T-helper 17 cell (primary cell): ENCODE measurements at regions not wholly inside any gene's neighbourhood (a gene's known extent, or its start where the extent isn't known, plus 50 kb on each side); places are given as distances from the start of the nearest gene placed in this dataset.

ENCODE experiments used
- ATAC-seq: fragments of 150-1000 bp; cut with Tn5 transposase; 2 replicates; pipeline ENCODE4 v1.10.0; 2021; ENCODE audit warnings: mild to moderate bottlenecking, moderate library complexity
- DNase-seq, 3 donors: peaks; one replicate each; pipeline versions ENCODE4 v3.0.0 to v3.0.0-alpha.2; 2020 to 2021
- H3K9me3 ChIP-seq: one replicate; pipeline ENCODE4 v1.7.0; 2013; ENCODE audit warnings: low read length, mild to moderate bottlenecking; ENCODE audit not compliant: control insufficient read depth, poor library complexity, severe bottlenecking
- H3K27ac Mint-ChIP-seq: one replicate; pipeline ENCODE4 v1.8.0; 2022; ENCODE audit warnings: mild to moderate bottlenecking, moderate library complexity, mixed read lengths
- H3K27me3 Mint-ChIP-seq: one replicate; pipeline ENCODE4 v1.8.0; 2022; ENCODE audit warnings: mixed read lengths
- H3K36me3 Mint-ChIP-seq: one replicate; pipeline ENCODE4 v1.8.0; 2022; ENCODE audit warnings: low read depth, mixed read lengths
- H3K4me1 Mint-ChIP-seq: one replicate; pipeline ENCODE4 v1.8.0; 2022; ENCODE audit warnings: mild to moderate bottlenecking, mixed read lengths
- H3K4me3 Mint-ChIP-seq: one replicate; pipeline ENCODE4 v1.8.0; 2022; ENCODE audit warnings: mild to moderate bottlenecking, moderate library complexity, mixed read lengths

GRCh38 chr18:64645753-64646152, 496.9 kb upstream of the LINC00305 start:
- no peaks in the 10 kb centered on the region for H3K9me3 ChIP-seq
- no peaks in the 10 kb centered on the region for H3K27me3 Mint-ChIP-seq
- no peak overlapping the region for H3K27ac Mint-ChIP-seq
- no peak for DNase-seq
- H3K4me1 Mint-ChIP-seq = no peaks in the 10 kb centered on the region
- no peak for ATAC-seq
- H3K36me3 Mint-ChIP-seq = no peaks in the 10 kb centered on the region
- H3K4me3 Mint-ChIP-seq = no peak overlapping the region

DNA sequence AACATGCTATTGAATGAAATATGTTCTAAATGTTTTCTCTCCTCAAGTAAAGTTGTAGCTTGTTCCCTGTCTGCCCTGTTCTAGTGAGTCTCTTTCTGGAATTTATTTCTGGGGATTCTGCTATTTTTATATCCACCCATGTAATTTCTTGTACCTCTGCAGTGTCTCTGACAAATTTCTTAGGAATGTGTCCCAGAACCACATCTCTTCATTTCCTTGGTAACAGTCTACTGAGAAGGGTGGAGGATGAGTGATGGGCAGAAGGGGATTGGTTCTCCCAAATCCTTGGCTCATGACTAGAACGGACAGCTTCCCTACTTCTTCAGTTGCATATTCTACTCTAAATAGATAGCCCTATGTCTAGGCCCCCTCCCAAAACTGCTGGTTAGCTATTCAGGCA, 490.6 kb upstream of the LINC00305 start:
- no peaks in the 10 kb centered on the region for H3K27me3 Mint-ChIP-seq
- ATAC-seq (no peak), DNase-seq (no peak)
- no peak overlapping the region for H3K27ac Mint-ChIP-seq
- H3K4me1 Mint-ChIP-seq = no peaks in the 10 kb centered on the region
- no peaks in the 10 kb centered on the region for H3K36me3 Mint-ChIP-seq
- H3K9me3 ChIP-seq = no peaks in the 10 kb centered on the region
- no peak overlapping the region for H3K4me3 Mint-ChIP-seq

DNA sequence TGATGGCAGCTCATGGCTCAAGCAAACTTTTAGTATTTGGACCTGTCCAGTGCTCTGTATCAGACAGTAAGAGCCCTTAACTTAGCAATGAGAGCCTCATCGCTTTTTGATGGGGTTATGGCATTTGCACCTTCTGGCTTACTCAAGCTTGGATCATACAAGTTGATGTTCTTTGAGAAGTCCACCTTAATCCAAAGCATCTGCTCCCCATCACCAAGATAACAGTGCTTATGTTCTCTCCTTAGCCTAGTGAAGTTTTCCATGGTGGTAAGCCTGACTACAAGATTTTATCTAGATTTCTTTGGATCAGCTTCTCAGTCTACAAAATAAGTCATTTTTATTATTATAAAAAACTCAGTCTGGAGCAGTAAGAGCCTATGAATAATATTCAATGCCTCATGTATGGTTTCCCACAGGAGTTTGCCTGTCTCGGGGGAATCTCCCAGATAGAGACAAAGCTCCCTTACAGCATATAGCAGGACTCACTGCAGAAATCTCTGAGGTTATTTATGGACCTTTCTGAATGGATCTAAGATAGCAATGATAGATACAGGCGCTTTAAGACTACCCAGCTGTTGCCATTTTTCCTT, 472.2 kb upstream of the LINC00305 start:
- H3K36me3 Mint-ChIP-seq = no peaks in the 10 kb centered on the region
- ATAC-seq (no peak), DNase-seq (no peak)
- no peak overlapping the region for H3K27ac Mint-ChIP-seq
- no peaks in the 10 kb centered on the region for H3K4me1 Mint-ChIP-seq
- no peaks in the 10 kb centered on the region for H3K27me3 Mint-ChIP-seq
- H3K4me3 Mint-ChIP-seq = no peak overlapping the region
- H3K9me3 ChIP-seq = no peaks in the 10 kb centered on the region

- Mint-ChIP-seq H3K27ac (no peak overlapping the region), H3K27me3 (no peaks in the 10 kb centered on the region), H3K4me1 (no peaks in the 10 kb centered on the region), H3K36me3 (no peaks in the 10 kb centered on the region), H3K4me3 (no peak overlapping the region)
- ATAC-seq = no peak
- DNase-seq = no peak
- H3K9me3 ChIP-seq = no peaks in the 10 kb centered on the region
Observed at GRCh38 chr18:64618390-64618789, 469.5 kb upstream of the LINC00305 start.

GRCh38 chr18:64615021-64615420, 466.1 kb upstream of the LINC00305 start:
- Mint-ChIP-seq H3K4me1 (no peaks in the 10 kb centered on the region), H3K4me3 (no peak overlapping the region), H3K27me3 (no peaks in the 10 kb centered on the region), H3K27ac (no peak overlapping the region), H3K36me3 (no peaks in the 10 kb centered on the region)
- no peaks in the 10 kb centered on the region for H3K9me3 ChIP-seq
- no peak for DNase-seq
- no peak for ATAC-seq

DNA sequence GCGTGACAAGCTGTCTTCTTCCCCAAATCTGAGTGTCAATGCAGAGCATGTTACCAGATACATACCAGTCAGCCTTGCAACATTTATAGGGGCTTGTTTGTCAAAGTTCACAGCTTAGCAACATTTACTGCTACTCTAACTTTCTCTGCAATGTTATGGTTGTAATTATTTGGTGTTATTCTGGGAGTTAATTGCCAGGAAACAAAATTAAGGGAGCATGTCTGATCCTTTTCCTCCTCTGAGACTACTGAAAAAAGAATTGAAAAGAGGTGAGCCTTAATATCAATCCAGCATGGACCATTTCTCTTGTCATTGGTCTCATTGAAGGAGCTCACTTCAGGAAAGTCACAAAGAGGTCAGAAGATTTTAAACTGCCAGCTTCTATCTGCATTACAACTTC, 465.6 kb upstream of the LINC00305 start:
- no peak for ATAC-seq
- no peak overlapping the region for H3K27ac Mint-ChIP-seq
- no peak for DNase-seq
- no peaks in the 10 kb centered on the region for H3K9me3 ChIP-seq
- H3K4me3 Mint-ChIP-seq = no peak overlapping the region
- H3K36me3 Mint-ChIP-seq = no peaks in the 10 kb centered on the region
- H3K4me1 Mint-ChIP-seq = no peaks in the 10 kb centered on the region
- no peaks in the 10 kb centered on the region for H3K27me3 Mint-ChIP-seq

- H3K4me3 Mint-ChIP-seq = no peak overlapping the region
- H3K9me3 ChIP-seq = no peaks in the 10 kb centered on the region
- DNase-seq (no peak), ATAC-seq (no peak)
- H3K4me1 Mint-ChIP-seq = no peaks in the 10 kb centered on the region
- H3K27ac Mint-ChIP-seq = no peak overlapping the region
- no peaks in the 10 kb centered on the region for H3K36me3 Mint-ChIP-seq
- H3K27me3 Mint-ChIP-seq = no peaks in the 10 kb centered on the region
Observed at GRCh38 chr18:64592246-64592645, 443.4 kb upstream of the LINC00305 start.

GRCh38 chr18:64589000-64589399, 440.1 kb upstream of the LINC00305 start:
- Mint-ChIP-seq H3K27me3 (no peaks in the 10 kb centered on the region), H3K27ac (no peak overlapping the region), H3K36me3 (no peaks in the 10 kb centered on the region), H3K4me1 (no peaks in the 10 kb centered on the region), H3K4me3 (no peak overlapping the region)
- H3K9me3 ChIP-seq = no peaks in the 10 kb centered on the region
- no peak for ATAC-seq
- no peak for DNase-seq

- Mint-ChIP-seq H3K4me3 (no peak overlapping the region), H3K4me1 (no peaks in the 10 kb centered on the region), H3K27ac (no peak overlapping the region), H3K36me3 (no peaks in the 10 kb centered on the region), H3K27me3 (no peaks in the 10 kb centered on the region)
- H3K9me3 ChIP-seq = no peaks in the 10 kb centered on the region
- no peak for DNase-seq
- ATAC-seq = no peak
Observed at GRCh38 chr18:64566456-64566855, 417.6 kb upstream of the LINC00305 start.

DNA sequence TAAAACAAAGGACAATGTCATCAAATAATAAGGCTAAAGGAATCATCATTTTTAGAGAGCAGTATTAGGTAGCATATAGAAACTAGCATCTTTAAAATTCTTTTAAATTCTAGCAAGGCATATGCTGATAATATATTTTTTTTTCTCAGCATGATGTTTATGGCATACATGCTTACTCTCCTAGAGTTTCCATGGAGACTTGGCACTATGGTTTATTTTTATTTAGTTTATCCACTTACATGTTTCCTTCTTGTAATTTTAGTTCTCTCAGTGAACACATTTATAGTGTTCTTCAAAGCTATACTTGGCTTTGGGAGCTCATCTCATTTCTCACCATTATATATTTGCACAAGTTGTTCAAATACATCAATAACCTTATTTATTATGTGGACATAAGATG, 413.8 kb upstream of the LINC00305 start:
- H3K36me3 Mint-ChIP-seq = no peaks in the 10 kb centered on the region

GRCh38 chr18:64546451-64546850, 397.6 kb upstream of the LINC00305 start:
- no peaks in the 10 kb centered on the region for H3K4me1 Mint-ChIP-seq
- no peak overlapping the region for H3K27ac Mint-ChIP-seq
- H3K4me3 Mint-ChIP-seq = no peak overlapping the region
- H3K36me3 Mint-ChIP-seq = no peaks in the 10 kb centered on the region
- H3K27me3 Mint-ChIP-seq = no peaks in the 10 kb centered on the region
- no peaks in the 10 kb centered on the region for H3K9me3 ChIP-seq
- no peak for DNase-seq
- ATAC-seq = no peak

More for the DNA sequence above, 413.8 kb upstream of the LINC00305 start:
- no peak for DNase-seq
- Mint-ChIP-seq H3K27ac (no peak overlapping the region), H3K27me3 (no peaks in the 10 kb centered on the region), H3K4me1 (no peaks in the 10 kb centered on the region), H3K4me3 (no peak overlapping the region)
- no peaks in the 10 kb centered on the region for H3K9me3 ChIP-seq
- no peak for ATAC-seq

DNA sequence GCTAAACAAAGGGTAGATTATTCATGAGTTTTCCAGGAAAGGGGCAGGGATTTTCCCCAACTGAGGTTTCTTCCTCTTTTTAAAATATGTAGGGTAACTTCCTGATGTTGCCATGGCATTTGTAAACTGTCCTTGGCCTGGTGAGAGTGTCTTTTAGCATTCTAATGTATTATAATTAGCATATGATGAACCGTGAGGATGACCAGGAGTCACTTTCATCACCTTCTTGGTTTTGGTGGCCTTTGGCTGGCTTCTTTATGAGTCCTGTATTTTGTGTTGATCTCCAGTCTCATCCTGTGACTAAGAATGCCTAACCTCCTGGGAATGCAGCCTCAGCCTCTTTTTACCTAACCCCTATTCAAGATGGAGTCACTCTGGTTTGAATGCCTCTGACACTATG, 391.0 kb upstream of the LINC00305 start:
- DNase-seq = no peak
- Mint-ChIP-seq H3K36me3 (no peaks in the 10 kb centered on the region), H3K4me3 (no peak overlapping the region), H3K27me3 (no peaks in the 10 kb centered on the region), H3K27ac (no peak overlapping the region), H3K4me1 (no peaks in the 10 kb centered on the region)
- no peak for ATAC-seq
- no peaks in the 10 kb centered on the region for H3K9me3 ChIP-seq

DNA sequence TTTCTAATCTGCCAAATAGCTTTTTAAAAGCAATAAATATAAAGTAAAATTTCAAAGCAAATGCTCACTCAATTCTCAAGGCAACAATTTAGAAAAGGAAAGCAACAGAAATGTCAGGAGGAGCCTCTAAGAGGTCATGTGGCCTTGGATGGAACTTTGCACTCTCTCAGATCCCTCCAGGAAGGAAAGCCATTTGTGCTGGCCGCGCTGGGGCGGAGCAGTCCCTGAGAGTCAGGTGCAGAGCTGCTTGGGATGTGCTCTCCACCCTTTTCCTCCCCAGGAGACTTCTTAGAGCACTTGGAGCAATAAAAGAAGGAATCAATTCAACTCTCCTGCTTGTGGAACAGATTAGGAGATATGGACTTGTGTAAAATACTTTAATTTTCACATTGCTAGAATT, 379.8 kb upstream of the LINC00305 start:
- ATAC-seq = no peak
- no peaks in the 10 kb centered on the region for H3K9me3 ChIP-seq
- H3K27ac Mint-ChIP-seq = no peak overlapping the region
- no peaks in the 10 kb centered on the region for H3K27me3 Mint-ChIP-seq
- DNase-seq = no peak
- H3K4me3 Mint-ChIP-seq = no peak overlapping the region
- H3K4me1 Mint-ChIP-seq = no peaks in the 10 kb centered on the region
- no peaks in the 10 kb centered on the region for H3K36me3 Mint-ChIP-seq

GRCh38 chr18:64519201-64519600, 370.3 kb upstream of the LINC00305 start:
- Mint-ChIP-seq H3K4me1 (no peaks in the 10 kb centered on the region), H3K36me3 (no peaks in the 10 kb centered on the region), H3K27me3 (no peaks in the 10 kb centered on the region), H3K27ac (no peak overlapping the region), H3K4me3 (no peak overlapping the region)
- DNase-seq (no peak), ATAC-seq (no peak)
- H3K9me3 ChIP-seq = peaks cover 2% of the 10 kb centered on the region
